ENCODE measurements at regions not wholly inside any gene's neighbourhood (a gene's known extent, or its start where the extent isn't known, plus 50 kb on each side); places are given as distances from the start of the nearest gene placed in this dataset.
"Not testable (repeated sequence)": the region's sequence is repeated elsewhere in the genome, so short reads cannot be mapped to it uniquely, and the experiment has no call there.

DNA sequence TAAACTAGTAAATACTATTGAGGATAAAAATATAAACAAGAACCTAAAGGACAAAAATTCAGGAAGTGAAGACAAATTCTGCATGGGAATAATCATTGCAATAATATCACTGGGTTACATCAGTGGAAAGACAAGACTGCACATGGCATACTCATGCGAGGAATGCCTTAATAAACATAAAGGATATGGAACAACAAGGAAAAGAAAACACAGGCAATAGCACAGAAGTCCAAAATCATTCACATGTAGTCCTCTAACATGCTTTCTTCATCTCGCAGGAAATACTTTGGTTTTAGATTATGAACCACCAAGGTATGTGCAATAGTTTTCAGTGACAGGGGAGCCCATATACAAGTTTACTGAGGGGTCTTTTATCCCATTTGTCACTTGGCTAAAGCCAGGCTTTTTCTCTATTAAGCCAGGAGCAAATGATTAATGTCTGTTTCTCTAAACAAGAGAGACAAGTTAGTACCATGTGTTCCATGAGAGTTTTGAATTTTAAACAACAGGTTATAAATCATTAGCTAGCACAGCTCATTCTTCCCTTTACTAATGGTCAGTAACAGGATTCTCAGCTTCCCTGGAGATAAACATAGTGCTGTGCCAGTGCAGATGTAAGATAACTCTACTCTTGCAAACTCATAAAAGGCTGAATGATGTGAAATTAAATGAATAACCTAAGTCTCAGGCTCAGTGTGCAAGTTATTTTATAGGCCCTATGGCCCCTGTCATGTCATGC lies 353.6 kb upstream of the FSIP2 start:
- no peak for DNase-seq (ENCODE audit: low read depth)

DNA sequence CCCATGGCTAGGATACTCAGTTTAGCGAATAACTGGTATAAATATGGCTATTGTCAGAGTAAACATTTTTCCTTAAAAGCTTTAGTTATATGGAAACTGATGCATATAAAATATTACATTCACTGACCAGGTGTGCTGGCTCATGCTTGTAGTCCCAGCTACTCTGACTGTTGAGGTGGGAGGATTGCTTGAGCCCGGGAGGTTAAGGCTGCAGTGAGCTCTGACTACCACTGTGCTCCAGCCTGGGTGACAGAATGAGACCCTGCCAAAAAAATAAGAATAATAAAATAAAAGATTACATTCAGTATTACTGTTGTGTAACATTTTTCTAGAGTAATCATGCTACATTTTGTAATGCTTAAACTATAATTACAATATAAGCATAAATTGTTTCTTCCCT lies 350.4 kb upstream of the FSIP2 start:
- no peak for DNase-seq (ENCODE audit: low read depth)

DNA sequence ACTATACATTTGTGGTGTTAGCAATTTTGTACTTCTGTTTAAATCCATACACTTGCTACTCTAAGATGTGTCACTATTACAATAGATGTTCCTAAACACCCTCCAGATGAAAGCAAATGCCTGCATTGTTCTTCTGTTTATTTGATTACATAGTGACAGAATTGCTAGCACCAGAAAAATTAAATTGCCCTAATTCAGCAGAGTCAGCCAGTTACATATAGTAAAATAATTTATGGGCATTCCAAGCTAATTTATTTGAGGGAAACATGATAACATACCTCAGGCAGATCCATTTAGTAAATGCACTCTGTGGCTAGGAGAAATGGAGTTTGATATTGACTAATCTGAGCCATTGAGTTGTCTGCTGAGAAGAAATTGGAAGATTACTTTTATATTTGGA lies 347.1 kb upstream of the FSIP2 start:
- DNase-seq (ENCODE audit: low read depth) = no peak

DNA sequence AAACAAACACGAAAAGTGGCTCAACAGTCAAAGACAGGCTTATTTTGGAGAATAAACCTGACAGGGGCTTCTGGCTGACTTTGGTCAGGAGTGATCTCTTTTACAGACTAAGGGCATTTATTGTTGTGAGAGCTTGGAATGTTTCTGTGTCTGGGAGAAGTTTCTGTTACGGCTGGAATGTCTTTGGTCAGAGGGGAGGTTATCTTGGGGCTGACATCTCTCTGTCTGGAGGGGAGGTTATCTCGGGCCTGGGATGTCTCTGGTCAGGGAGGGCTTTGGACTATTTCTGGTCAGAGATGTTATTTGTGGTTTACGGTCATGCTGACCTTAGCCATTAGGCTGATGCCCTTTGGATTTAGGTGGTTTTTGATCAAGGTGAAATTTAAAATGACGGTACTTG lies 345.5 kb upstream of the FSIP2 start:
- no peak for DNase-seq (ENCODE audit: low read depth)

DNA sequence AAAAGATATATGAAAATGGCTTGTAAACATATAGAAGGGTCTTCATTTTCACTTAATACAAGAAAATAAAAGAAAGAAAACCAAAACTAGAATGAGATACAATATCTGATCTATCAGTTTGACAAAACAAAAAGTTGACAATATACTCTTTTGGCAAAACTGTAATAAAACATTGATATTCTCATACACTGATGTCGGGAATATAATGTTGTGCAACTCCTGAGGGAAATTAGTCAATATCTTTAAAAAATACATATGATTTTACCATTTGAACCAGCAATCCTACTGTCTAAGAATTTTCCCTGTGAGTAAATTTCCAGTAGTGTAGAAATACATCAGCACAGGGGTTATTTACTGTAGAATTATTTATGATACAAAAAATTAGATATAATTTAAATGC lies 336.1 kb upstream of the FSIP2 start:
- DNase-seq (ENCODE audit: low read depth) = no peak

DNA sequence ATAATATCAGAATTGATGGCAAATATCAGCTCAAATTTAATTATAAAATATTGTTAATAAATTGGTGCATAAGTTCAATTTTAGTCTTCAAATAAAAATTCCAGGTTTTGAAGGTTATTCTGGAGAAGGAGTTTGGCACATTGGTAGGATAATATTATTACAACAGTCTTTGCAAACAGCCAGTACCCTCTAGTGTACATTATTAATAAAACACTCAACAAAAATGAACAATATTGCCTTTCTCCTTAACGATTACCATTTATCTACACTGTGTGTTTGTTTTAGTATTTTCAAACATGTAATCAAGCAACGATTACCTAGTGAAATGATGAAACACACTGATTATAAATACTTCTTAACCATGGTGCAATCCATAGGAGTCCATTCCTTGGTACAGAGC lies 334.0 kb upstream of the FSIP2 start:
- no peak for DNase-seq (ENCODE audit: low read depth)

DNA sequence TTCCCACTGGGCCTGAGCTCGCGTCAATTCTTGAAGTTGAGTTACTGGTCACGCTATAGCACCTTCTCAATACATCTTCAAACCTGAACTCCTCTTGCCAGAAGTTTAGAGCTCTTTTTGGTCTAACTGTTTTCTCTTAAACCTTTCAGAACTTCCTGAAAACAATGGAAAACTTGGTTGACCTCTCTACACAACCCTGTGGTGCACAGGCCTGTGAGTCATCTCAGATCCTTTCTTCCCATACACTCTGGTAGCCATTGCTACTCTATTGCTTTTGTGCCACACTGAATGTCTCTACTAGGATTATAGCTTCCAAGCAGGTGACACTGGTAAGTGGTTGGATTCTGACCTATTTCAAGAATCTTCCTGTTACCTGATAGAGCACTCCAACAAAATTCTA lies 321.5 kb upstream of the FSIP2 start:
- DNase-seq (ENCODE audit: low read depth) = no peak

DNA sequence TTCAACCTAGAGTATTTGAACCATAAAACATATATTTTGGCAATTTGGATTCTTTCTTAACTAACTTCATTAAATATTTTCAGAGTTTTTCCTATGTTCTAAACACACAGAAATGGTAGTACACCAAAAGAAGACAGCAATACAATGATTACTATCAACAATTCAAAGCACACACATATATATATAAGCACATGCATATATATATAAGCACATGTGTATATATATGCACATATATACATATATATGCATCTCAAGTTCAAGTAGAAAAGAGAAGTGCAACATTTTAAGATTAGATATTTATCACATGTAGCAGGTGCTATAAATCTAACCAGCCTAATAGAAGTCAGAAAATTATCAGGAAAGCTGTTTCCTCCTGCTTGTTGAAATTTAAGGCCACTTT lies 320.9 kb upstream of the FSIP2 start:
- no peak for DNase-seq (ENCODE audit: low read depth)

DNA sequence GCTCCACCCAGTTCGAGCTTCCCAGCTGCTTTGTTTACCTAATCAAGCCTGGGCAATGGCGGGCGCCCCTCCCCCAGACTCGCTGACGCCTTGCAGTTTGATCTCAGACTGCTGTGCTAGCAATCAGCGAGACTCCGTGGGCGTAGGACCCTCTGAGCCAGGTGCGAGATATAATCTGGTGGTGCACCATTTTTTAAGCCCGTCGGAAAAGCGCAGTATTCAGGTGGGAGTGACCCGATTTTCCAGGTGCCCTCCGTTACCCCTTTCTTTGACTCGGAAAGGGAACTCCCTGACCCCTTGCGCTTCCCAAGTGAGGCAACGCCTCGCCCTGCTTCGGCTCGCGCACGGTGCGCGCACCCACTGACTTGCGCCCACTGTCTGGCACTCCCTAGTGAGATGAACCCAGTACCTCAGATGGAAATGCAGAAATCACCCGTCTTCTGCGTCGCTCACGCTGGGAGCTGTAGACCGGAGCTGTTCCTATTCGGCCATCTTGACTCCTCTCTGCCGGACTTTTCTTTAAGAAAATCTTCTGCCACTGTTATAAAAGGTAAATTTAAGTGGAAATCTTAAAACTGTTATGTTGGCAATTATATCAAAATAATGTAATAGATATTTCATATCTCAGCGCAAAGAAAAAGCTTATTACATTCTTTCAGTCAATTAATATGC lies 313.5 kb upstream of the FSIP2 start:
- DNase-seq (ENCODE audit: low read depth) = not testable (repeated sequence)

DNA sequence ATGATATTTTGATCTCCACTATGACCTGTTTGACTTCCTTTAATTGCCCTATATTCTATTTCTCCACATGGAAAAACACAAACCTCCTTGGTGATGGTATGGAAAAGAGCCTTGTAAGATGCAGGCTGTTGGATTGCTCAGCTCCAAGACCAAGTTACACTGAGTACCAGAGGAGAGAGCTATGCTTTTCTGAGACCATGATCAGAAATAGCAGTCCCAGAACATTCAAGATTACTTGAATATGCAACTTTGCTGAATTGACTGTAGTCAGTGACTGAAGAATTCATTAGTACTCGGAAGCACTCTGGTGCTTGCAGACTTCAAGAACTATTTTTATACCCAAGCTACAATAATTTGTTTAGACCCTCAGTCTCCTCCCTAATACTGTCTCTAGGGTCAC lies 310.6 kb upstream of the FSIP2 start:
- DNase-seq (ENCODE audit: low read depth) = no peak

DNA sequence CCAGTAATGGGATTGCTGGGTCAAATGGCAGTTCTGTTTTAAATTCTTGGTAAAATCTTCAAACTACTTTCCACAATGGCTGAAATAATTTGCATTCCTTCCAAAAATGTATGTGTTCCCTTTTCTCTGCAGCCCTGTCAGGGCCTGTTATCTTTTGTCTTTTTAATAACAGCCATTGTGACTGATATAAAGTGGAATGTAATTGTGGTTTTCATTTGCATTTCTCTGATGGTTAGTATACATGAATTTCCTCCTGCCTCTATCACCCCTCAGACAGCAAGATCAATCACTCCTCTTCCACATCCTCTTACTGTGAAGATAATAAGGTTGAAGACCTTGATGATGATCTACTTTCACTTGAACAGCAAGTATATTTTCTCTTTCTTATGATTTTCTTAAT lies 304.8 kb upstream of the FSIP2 start:
- DNase-seq (ENCODE audit: low read depth) = peak; percentile 49

DNA sequence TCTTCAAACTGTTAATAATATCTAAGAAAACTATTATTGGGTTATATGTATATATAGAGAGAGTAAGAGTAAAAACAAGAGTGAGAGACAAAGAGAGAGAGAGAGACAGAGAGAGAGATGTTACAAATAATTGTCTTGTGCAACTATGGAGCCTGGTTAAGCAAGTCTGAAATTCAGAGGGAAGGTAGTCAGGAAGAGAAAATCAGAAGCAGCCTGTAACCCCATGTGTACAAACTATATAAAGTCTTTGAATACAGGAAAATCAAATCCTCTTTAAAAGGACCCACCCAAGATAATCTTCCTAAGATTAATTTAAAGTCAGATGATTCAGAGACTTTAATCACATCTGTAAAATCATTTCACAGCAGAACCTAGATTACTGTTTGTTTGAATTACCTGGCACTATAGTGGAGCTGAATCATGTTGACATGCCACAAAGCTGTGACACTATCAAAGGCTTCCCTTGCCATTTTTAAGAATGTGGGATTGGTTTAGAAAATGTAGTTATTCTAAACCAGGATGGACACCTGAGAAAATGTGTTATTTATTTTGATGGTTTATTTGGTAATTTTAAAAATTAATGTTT lies 301.7 kb upstream of the FSIP2 start:
- no peak for DNase-seq (ENCODE audit: low read depth)

DNA sequence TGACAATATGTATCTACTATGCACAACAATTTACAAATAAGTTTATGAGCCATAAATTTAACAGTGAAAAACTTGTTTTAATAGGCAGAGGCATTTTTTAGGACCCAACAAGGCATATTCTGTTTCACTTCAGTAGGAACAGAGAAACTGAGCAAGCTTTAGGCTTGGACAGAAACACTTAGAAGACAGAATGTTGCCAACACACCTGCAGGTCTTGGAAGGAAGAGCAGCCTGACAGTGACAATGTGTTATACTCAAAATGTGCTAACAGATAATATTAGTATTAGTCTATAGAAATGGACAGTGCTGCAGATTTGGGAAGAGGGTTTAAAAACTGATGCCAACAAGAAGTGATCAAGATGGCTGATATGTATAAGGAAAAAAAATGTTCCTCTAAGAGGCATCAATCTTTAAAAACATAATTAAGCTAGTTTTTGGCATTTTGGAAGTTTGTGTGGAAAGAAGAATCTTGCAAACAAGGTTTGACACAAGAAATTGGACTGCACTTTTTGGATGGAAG lies 297.1 kb upstream of the FSIP2 start:
- DNase-seq (ENCODE audit: low read depth) = no peak

DNA sequence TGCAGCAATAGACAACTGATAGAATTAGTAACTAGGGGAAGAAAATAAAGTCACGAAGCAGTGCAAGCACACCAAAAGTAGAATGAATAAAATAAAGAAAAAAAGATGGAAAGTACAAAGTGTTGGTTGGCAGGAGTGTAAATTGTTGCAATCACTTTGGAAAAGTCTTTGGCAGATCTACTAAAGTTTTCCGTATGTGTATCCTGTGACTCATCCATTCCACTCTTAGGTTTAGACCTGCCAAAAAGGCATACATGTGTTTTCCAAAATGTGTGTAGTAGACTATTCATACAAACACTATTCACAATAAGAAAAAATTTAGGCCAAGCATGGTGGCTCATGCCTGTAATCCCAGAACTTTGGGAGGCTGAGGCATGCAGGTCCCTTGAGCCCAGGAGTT lies 282.1 kb upstream of the FSIP2 start:
- peak; percentile 49 for DNase-seq (ENCODE audit: low read depth)

DNA sequence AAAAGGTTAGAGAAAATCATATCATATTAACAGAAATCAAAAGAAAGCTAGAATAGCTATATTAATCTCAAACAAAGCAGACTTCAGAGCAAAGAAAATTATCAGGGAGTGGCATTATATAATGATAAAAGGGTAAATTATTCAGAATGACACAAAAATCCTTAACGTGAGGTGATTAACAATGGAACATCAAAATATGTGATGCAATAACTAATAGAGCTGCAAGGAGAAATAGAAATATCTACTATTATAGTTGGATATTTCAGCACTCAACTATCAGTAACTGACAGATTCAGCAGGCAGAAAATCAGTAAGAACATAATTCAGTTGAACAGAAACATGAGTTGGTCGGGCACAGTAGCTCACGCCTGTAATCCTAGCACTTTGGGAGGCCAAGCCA lies 275.1 kb upstream of the FSIP2 start:
- no peak for DNase-seq (ENCODE audit: low read depth)

DNA sequence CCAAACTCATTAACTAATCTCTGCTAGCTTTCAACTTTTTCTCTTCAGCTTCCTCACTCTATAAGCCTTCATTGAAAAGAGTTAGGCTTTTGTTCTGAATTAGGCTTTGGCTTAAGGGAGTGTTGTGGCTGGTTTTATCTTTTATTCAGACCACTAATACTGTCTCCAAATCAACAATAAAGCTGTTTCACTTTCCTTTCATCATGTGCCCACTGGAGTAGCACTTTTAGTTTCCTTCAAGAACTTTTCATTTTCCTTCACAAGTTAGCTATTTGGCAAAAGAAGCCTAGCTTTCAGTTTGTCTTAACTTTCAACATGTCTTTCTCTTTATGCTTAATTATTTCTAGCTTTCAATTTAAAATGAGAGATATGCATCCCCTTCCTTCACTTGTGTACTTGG lies 271.7 kb upstream of the FSIP2 start:
- no peak for DNase-seq (ENCODE audit: low read depth)

DNA sequence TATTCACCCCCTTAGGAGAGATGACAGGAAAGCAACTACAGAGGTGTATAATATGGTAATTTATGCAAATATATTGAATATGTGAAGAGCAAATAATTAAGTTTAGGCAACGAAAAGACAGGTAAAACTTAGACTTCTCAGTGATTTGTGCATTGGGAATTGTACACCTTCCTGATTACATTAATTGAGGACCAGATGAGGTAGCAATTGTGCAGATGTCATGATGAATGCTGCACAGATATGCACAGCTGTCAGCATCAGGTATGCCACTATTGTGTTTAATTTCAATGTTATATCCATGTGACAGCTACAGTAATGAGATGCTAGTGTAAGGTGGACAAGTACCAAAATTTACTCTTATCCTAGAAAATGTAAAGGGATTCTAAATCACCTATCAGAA lies 267.2 kb upstream of the FSIP2 start:
- DNase-seq (ENCODE audit: low read depth) = no peak

DNA sequence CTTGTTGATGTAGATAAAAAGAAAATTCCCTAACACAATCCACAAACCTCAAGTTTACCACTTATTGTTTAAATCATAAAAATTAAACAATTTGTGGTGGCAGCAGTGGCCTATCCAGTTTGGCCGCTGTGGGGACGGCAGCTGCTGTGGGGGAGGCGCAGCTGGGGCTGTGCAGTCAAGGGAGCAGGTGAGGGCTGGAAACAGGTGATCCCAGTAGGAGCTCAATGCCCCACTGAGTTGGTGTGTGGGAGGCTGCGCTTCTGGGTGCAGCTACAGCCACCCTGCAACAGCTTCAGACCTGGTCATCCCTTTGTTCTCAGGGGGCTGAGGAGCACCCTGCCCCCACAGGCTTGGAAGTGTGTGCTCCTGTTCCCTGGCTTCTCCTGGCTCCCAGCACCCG lies 266.0 kb upstream of the FSIP2 start:
- no peak for DNase-seq (ENCODE audit: low read depth)

DNA sequence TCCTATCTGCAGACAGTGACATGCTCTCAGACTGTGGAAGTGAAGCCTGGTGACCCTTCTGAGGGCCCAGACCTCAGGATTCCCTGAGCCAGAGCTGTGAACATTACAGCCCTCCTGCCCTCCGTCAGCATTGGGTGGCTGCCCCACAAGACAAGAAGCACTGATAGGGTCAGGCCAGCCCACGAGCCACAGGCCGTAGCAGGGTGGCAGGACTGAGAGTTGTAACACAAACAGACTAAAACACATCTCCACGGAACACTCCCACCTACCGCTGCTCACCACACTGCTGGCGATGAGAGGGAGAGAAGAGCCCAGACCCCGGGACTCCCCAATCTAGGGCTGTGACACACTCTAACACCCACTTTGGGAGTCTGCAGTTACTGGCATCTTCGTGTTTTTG lies 264.8 kb upstream of the FSIP2 start:
- DNase-seq (ENCODE audit: low read depth) = no peak

DNA sequence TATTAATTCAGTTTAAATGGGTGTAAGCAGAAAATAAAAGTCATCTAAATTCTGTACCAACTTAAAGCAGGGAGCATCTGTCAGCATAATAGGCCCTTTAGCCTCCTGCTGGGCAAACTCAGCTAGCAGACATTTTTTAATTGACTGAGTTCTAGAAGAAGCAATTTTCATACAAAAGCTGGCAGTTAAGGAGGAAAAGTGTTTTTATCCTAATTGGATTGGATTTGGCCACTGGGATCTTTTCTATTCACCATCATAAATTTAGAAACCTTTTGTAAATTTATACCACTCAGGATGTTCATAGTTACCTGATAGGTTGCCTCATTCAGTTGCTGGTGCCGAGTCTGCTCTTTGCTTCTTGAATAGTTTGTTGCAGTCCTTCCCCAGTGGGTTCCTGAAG lies 262.7 kb upstream of the FSIP2 start:
- DNase-seq (ENCODE audit: low read depth) = no peak

DNA sequence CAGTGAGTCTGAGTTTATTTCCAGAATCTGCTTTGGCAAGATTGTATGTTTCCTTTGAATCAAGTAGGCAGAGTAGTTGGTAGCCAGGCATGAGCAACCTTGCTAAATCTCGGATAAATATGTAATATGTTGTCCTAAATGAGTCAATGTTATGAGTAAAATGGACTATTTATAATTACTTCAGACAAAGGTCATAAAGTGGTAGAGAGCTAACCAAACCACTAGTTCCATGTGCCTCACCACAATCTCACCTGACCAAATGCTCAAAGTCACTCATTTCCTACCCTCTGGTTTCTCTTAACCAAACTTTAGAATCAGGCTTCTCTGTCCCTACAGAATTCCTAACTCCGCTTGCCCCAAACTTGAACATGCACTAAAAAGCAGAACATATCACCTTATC lies 261.2 kb upstream of the FSIP2 start:
- no peak for DNase-seq (ENCODE audit: low read depth)

DNA sequence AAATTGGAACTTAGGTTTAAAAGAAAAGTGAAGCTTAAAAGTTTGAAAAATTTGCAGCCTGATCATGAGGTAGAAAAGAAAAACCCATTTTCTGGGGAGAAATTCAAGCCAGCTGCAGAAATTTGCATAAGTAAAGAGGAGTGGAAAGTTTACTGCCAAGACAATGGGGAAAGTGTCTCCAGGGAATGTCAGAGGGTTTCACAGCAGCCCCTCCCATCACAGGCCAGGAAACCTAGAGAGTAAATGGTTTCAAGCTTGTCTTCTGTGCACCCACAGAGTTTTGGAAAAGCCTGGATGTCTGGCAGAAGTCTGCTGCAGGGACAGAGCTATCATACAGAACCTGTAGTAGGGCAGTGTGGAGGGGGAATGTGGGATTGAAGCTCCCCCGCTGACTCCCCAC lies 254.0 kb upstream of the FSIP2 start:
- DNase-seq (ENCODE audit: low read depth) = no peak

DNA sequence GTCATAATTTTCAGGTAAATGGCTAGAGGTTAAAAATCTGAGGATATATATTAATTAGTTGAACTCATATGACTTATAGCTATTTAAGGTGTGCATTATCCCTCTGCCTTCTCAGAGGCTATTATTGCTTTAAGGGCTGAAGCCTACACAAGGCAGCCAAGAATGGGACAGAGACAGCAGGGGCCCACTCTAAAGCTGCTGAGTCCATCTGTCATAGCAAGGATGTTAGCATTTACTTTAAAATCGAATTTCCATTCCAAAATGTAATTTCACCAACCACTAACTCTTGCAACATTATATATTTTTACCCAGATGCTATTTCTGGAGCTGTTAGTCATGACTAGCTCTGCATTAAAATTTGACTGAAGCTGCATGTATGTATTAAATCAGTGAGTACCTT lies 236.3 kb upstream of the FSIP2 start:
- DNase-seq (ENCODE audit: low read depth) = no peak

DNA sequence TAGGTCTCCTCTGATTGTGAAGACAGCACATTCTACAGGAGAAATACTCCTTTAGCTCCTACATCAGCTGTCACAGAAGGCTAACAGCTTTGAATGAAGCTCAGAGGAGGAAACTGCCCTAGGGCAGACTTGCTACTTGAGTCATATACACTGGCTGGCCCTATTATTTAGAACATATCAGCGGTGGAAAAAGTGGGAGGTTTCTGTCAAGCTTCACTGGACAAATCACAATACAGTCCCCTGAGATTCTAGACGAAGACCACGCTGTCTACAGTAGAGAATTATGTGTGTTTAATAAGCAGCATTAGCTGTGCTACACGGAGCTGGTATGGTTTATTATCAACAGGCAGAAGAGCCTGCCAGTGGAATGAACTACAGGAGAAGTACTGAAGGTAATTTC lies 230.9 kb upstream of the FSIP2 start:
- no peak for DNase-seq (ENCODE audit: low read depth)

Measured in HS-27A (cell line).